Esophagus muscularis mucosa (tissue), 4 donors: ENCODE measurements at regions not wholly inside any gene's neighbourhood (a gene's known extent, or its start where the extent isn't known, plus 50 kb on each side); places are given as distances from the start of the nearest gene placed in this dataset.

Experiments
- DNase-seq: peaks from one replicate; pipeline ENCODE4 v3.0.0-alpha.2; 2017; ENCODE audit errors: extremely low spot score
- H3K27ac ChIP-seq, 4 donors: fragments of 200-600 bp; sonication (generic); replicated peaks in 1 of 4; 1 replicate in 3 of 4; 2 replicates in 1 of 4; pipeline ENCODE4 v1.5.1; 2016 to 2019; ENCODE audit warnings: mild to moderate bottlenecking in 1 of 4
- H3K27me3 ChIP-seq, 4 donors: fragments of 200-600 bp; sonication (generic); one replicate each; pipeline versions ENCODE4 v1.5.1 to v1.6.0; 2016 to 2019
- H3K36me3 ChIP-seq, 4 donors: fragments of 200-600 bp; sonication (generic); one replicate each; pipeline ENCODE4 v1.5.1; 2016 to 2019
- H3K4me1 ChIP-seq, 4 donors: fragments of 200-600 bp; sonication (generic); one replicate each; pipeline ENCODE4 v1.5.1; 2016 to 2019
- H3K4me3 ChIP-seq, 4 donors: fragments of 200-600 bp; sonication (generic); 1 replicate in 2 of 4; 2 replicates in 2 of 4; pipeline ENCODE4 v1.5.1; 2016 to 2019; ENCODE audit warnings: mild to moderate bottlenecking in 4 of 4, moderate library complexity in 1 of 4
- H3K9me3 ChIP-seq, 4 donors: fragments of 200-600 bp; sonication (generic); 1 replicate in 3 of 4; 2 replicates in 1 of 4; pipeline ENCODE4 v1.5.1; 2016 to 2019
- CTCF ChIP-seq, 3 experiments: fragments of 200-600 bp in 2 of 3; fragments of 450-650 bp in 1 of 3; sonication (generic) in 2 of 3; IDR thresholded peaks; one replicate each; pipeline ENCODE4 v1.5.1; 2017 to 2019; ENCODE audit warnings: antibody characterized with exemption in 3 of 3, mild to moderate bottlenecking in 2 of 3, moderate library complexity in 1 of 3
- EP300 ChIP-seq: sonication (generic); formaldehyde crosslinking; IDR thresholded peaks from one replicate; pipeline ENCODE4 v1.6.1; 2017; ENCODE audit warnings: antibody characterized with exemption
- POLR2A ChIP-seq: fragments of 450-650 bp; IDR thresholded peaks from one replicate; pipeline ENCODE4 v1.6.1; 2017; ENCODE audit warnings: antibody characterized with exemption, moderate library complexity, mild to moderate bottlenecking, low read depth
- POLR2AphosphoS5 ChIP-seq, 2 donors: sonication (generic); formaldehyde crosslinking; IDR thresholded peaks; one replicate each; pipeline ENCODE4 v1.6.1; 2017; ENCODE audit warnings: antibody characterized with exemption in 2 of 2
- WGBS: methylation state at CpG from one replicate; pipeline ENCODE4 v1.1.5; 2018; 5-methylcytosine and 5-hydroxymethylcytosine counted together
- intact Hi-C: fragments of 100-400 bp; cut with DNase I; formaldehyde crosslinking; loops from one replicate; pipeline ENCODE4 v1.15.1; 2023

- Histone ChIP-seq H3K4me1 (no peaks in the 10 kb centered on the region), H3K4me3 (no peak overlapping the region), H3K9me3 (no peaks in the 10 kb centered on the region), H3K27ac (no peak overlapping the region), H3K36me3 (peaks cover 0 to 72% (median 25%) of the 10 kb centered on the region in 4 donors), H3K27me3 (no peaks in the 10 kb centered on the region)
- WGBS, result 100% methylated on average over 1 of the region's 1 CpG
- intact Hi-C loops, result no loop called here
- TF ChIP-seq POLR2A (no peak), POLR2AphosphoS5 (IDR thresholded peaks at IDR 0.05) (no peak), EP300 (no peak), CTCF (IDR thresholded peaks at IDR 0.05) (no peak)
- no peak for DNase-seq
Measured at GRCh38 chr3:124443446-124443845, 286.8 kb upstream of the UMPS start.

GRCh38 chr3:124444075-124444474 is 286.2 kb upstream of the UMPS start:
- Histone ChIP-seq H3K9me3 (no peaks in the 10 kb centered on the region), H3K27ac (no peak overlapping the region), H3K27me3 (no peaks in the 10 kb centered on the region), H3K4me1 (no peaks in the 10 kb centered on the region), H3K4me3 (no peak overlapping the region), H3K36me3 (peaks cover 0 to 66% (median 25%) of the 10 kb centered on the region in 4 donors)
- TF ChIP-seq POLR2A (no peak), CTCF (IDR thresholded peaks at IDR 0.05) (no peak), POLR2AphosphoS5 (IDR thresholded peaks at IDR 0.05) (no peak), EP300 (no peak)
- intact Hi-C loops, result no loop called here
- DNase-seq, result no peak
- WGBS, result 93% methylated on average over 2 of the region's 2 CpGs

- TF ChIP-seq CTCF (IDR thresholded peaks at IDR 0.05) (no peak), POLR2A (no peak)
- no peaks in the 10 kb centered on the region for H3K27me3 ChIP-seq
- no peak overlapping the region for H3K4me3 ChIP-seq
- intact Hi-C loops, result no loop called here
- WGBS, result 93% methylated on average over 3 of the region's 3 CpGs
- H3K27ac ChIP-seq, result no peak overlapping the region
- H3K9me3 ChIP-seq, result no peaks in the 10 kb centered on the region
- DNase-seq, result no peak
- peaks cover 0 to 63% (median 25%) of the 10 kb centered on the region in 4 donors for H3K36me3 ChIP-seq
- no peaks in the 10 kb centered on the region for H3K4me1 ChIP-seq
Measured at GRCh38 chr3:124444896-124445295, 285.4 kb upstream of the UMPS start.

GRCh38 chr3:124447845-124448244 is 282.4 kb upstream of the UMPS start:
- Histone ChIP-seq H3K4me3 (no peak overlapping the region), H3K9me3 (no peaks in the 10 kb centered on the region), H3K27ac (no peak overlapping the region), H3K4me1 (no peaks in the 10 kb centered on the region), H3K36me3 (peaks cover 0 to 53% (median 25%) of the 10 kb centered on the region in 4 donors), H3K27me3 (no peaks in the 10 kb centered on the region)
- WGBS, result 89% methylated on average over 2 of the region's 2 CpGs
- intact Hi-C loops, result no loop called here
- no peak for DNase-seq
- no peak for TF ChIP-seq CTCF (IDR thresholded peaks at IDR 0.05)

- Histone ChIP-seq H3K4me1 (no peaks in the 10 kb centered on the region), H3K36me3 (peaks cover 0 to 47% (median 21%) of the 10 kb centered on the region in 4 donors), H3K9me3 (no peaks in the 10 kb centered on the region), H3K27me3 (no peaks in the 10 kb centered on the region), H3K4me3 (no peak overlapping the region), H3K27ac (no peak overlapping the region)
- intact Hi-C loops, result no loop called here
- TF ChIP-seq EP300, result no peak
- no peak for DNase-seq
Measured at GRCh38 chr3:124448954-124449353, 281.3 kb upstream of the UMPS start.
